Occipital lobe (tissue), 1 donor: ENCODE measurements at regions not wholly inside any gene's neighbourhood (a gene's known extent, or its start where the extent isn't known, plus 50 kb on each side); places are given as distances from the start of the nearest gene placed in this dataset.
"Not testable (repeated sequence)": the region's sequence is repeated elsewhere in the genome, so short reads cannot be mapped to it uniquely, and the experiment has no call there.

Source experiments
- DNase-seq: peaks from one replicate; lab custom pipeline; 2025; lab: John Stamatoyannopoulos, UW

GRCh38 chr1:178607718-178608408 is 95.0 kb downstream of the TEX35 start:
- no peak for DNase-seq

- no peak for DNase-seq
Observed at GRCh38 chr1:178609015-178609414, 96.1 kb downstream of the TEX35 start.

GRCh38 chr1:178610690-178611410 is 97.9 kb downstream of the TEX35 start:
- not testable (repeated sequence) for DNase-seq

- no peak for DNase-seq
Observed at GRCh38 chr1:178612261-178612660, 99.4 kb downstream of the TEX35 start.

GRCh38 chr1:178613271-178613945 is 100.5 kb downstream of the TEX35 start:
- DNase-seq, result no peak

- DNase-seq, result no peak
Observed at GRCh38 chr1:178614286-178614685, 101.4 kb downstream of the TEX35 start.

- no peak for DNase-seq
Observed at GRCh38 chr1:178619042-178619927, 105.8 kb upstream of the RALGPS2 start.

- DNase-seq, result no peak
Observed at GRCh38 chr1:178620584-178621475, 104.2 kb upstream of the RALGPS2 start.

GRCh38 chr1:178621822-178622221 is 103.2 kb upstream of the RALGPS2 start:
- DNase-seq, result no peak

- no peak for DNase-seq
Observed at GRCh38 chr1:178625695-178626094, 99.3 kb upstream of the RALGPS2 start.

- DNase-seq, result no peak
Observed at GRCh38 chr1:178627037-178627436, 98.0 kb upstream of the RALGPS2 start.

GRCh38 chr1:178628637-178629251 is 96.3 kb upstream of the RALGPS2 start:
- no peak for DNase-seq

GRCh38 chr1:178629252-178630154 is 95.5 kb upstream of the RALGPS2 start:
- no peak for DNase-seq

- DNase-seq, result no peak
Observed at GRCh38 chr1:178630417-178630816, 94.6 kb upstream of the RALGPS2 start.

GRCh38 chr1:178632653-178633052 is 92.4 kb upstream of the RALGPS2 start:
- DNase-seq, result no peak

GRCh38 chr1:178633056-178633455 is 92.0 kb upstream of the RALGPS2 start:
- no peak for DNase-seq

- no peak for DNase-seq
Observed at GRCh38 chr1:178634445-178634844, 90.6 kb upstream of the RALGPS2 start.

GRCh38 chr1:178637841-178638240 is 87.2 kb upstream of the RALGPS2 start:
- no peak for DNase-seq

GRCh38 chr1:178639326-178639725 is 85.7 kb upstream of the RALGPS2 start:
- no peak for DNase-seq
